GM23338 (cell line): ENCODE measurements at regions not wholly inside any gene's neighbourhood (a gene's known extent, or its start where the extent isn't known, plus 50 kb on each side); places are given as distances from the start of the nearest gene placed in this dataset.

ENCODE experiments used
- ATAC-seq: fragments of 200-7000 bp; cut with Tn5 transposase; 3 replicates; pipeline ENCODE4 v1.9.1; 2020
- DNase-seq: peaks from one replicate; pipeline ENCODE4 v3.0.0-alpha.2; 2015; ENCODE audit warnings: low spot score
- H2AFZ ChIP-seq: fragments of 200-600 bp; sonication (generic); 2 replicates; pipeline ENCODE4 v1.8.0; 2016; ENCODE audit warnings: antibody characterized with exemption, mild to moderate bottlenecking, moderate library complexity
- H3F3A ChIP-seq: fragments of 200-600 bp; sonication (generic); replicated peaks from 2 replicates; pipeline ENCODE4 v1.8.0; 2017; ENCODE audit warnings: antibody characterized with exemption, mixed run types, low read depth
- H3K27ac ChIP-seq: fragments of 200-600 bp; sonication (generic); 2 replicates; pipeline ENCODE4 v1.6.1; 2016; ENCODE audit warnings: low read depth
- H3K27me3 ChIP-seq: fragments of 200-600 bp; sonication (generic); 2 replicates; pipeline ENCODE4 v1.8.0; 2016; ENCODE audit warnings: mild to moderate bottlenecking, mixed run types, moderate library complexity; ENCODE audit not compliant: insufficient read depth
- H3K36me3 ChIP-seq: fragments of 200-600 bp; sonication (generic); 2 replicates; pipeline ENCODE4 v1.8.0; 2016; ENCODE audit warnings: mild to moderate bottlenecking; ENCODE audit not compliant: insufficient read depth
- H3K4me1 ChIP-seq: fragments of 200-600 bp; sonication (generic); 2 replicates; pipeline ENCODE4 v1.8.0; 2016; ENCODE audit warnings: mild to moderate bottlenecking, moderate library complexity; ENCODE audit not compliant: insufficient read depth
- H3K4me2 ChIP-seq: fragments of 200-600 bp; sonication (generic); 2 replicates; pipeline ENCODE4 v1.7.1; 2017; ENCODE audit warnings: mixed run types
- H3K4me3 ChIP-seq: fragments of 200-600 bp; sonication (generic); 2 replicates; pipeline ENCODE4 v1.6.1; 2016; ENCODE audit warnings: mixed run types
- H3K79me2 ChIP-seq: fragments of 200-600 bp; sonication (generic); replicated peaks from 2 replicates; pipeline ENCODE4 v1.8.0; 2017; ENCODE audit warnings: mild to moderate bottlenecking; ENCODE audit not compliant: insufficient read depth
- H3K9me2 ChIP-seq: fragments of 200-600 bp; sonication (generic); 2 replicates; pipeline ENCODE4 v1.8.0; 2017; ENCODE audit not compliant: insufficient read depth
- H4K20me1 ChIP-seq: fragments of 200-600 bp; sonication (generic); replicated peaks from 2 replicates; pipeline ENCODE4 v1.8.0; 2017; ENCODE audit warnings: mild to moderate bottlenecking; ENCODE audit not compliant: insufficient read depth
- H3K27ac Mint-ChIP-seq: 2 replicates; pipeline ENCODE4 v1.8.0; 2020; ENCODE audit warnings: inconsistent platforms, mild to moderate bottlenecking, moderate library complexity, mixed read lengths
- H3K27me3 Mint-ChIP-seq: 3 replicates; pipeline ENCODE4 v1.8.0; 2022; ENCODE audit warnings: low read depth, mild to moderate bottlenecking, moderate library complexity, mixed read lengths, inconsistent platforms; ENCODE audit not compliant: insufficient read depth, poor library complexity
- H3K36me3 Mint-ChIP-seq: 3 replicates; pipeline ENCODE4 v1.8.0; 2021; ENCODE audit warnings: low read depth, mild to moderate bottlenecking, inconsistent platforms, moderate library complexity, mixed read lengths
- H3K4me1 Mint-ChIP-seq: 3 replicates; pipeline ENCODE4 v1.8.0; 2020; ENCODE audit warnings: mild to moderate bottlenecking, inconsistent platforms, mixed read lengths
- H3K4me3 Mint-ChIP-seq: 3 replicates; pipeline ENCODE4 v1.8.0; 2021; ENCODE audit warnings: moderate library complexity, mild to moderate bottlenecking, inconsistent platforms, mixed read lengths
- H3K9me3 Mint-ChIP-seq: 3 replicates; pipeline ENCODE4 v1.8.0; 2020; ENCODE audit warnings: moderate library complexity, mild to moderate bottlenecking, inconsistent platforms, mixed read lengths
- CREB1 ChIP-seq: fragments of 250-450 bp; sonication (Bioruptor Pico); IDR thresholded peaks from 2 replicates; pipeline ENCODE4 v1.5.0; 2020; ENCODE audit warnings: low read depth, mild to moderate bottlenecking, moderate library complexity
- CTCF ChIP-seq, 2 experiments: fragments of 200-600 bp in 1 of 2; sonication (generic) in 1 of 2; conservative IDR thresholded peaks; 2 replicates each; pipeline versions ENCODE4 v1.5.1 to v1.6.1; 2016 to 2017; ENCODE audit warnings: antibody characterized with exemption in 2 of 2, low read depth in 2 of 2, mild to moderate bottlenecking in 2 of 2, moderate library complexity in 1 of 2
- ETS1 ChIP-seq: IDR thresholded peaks from 2 replicates; pipeline ENCODE4 v1.6.1; 2016; ENCODE audit warnings: antibody characterized with exemption
- EZH2 ChIP-seq: fragments of 200-600 bp; sonication (generic); IDR thresholded peaks from one replicate; pipeline ENCODE4 v1.8.0; 2017; ENCODE audit warnings: antibody characterized with exemption, mild to moderate bottlenecking, low read depth; ENCODE audit not compliant: unreplicated experiment
- EZH2phosphoT487 ChIP-seq: fragments of 200-600 bp; sonication (generic); IDR thresholded peaks from one replicate; pipeline ENCODE4 v1.8.1; 2018; ENCODE audit warnings: antibody characterized with exemption; ENCODE audit not compliant: unreplicated experiment
- JUNB ChIP-seq: IDR thresholded peaks from one replicate; pipeline ENCODE4 v1.6.1; 2016; ENCODE audit warnings: antibody characterized with exemption; ENCODE audit not compliant: unreplicated experiment
- NANOG ChIP-seq: IDR thresholded peaks from 2 replicates; pipeline ENCODE4 v1.6.1; 2016; ENCODE audit warnings: antibody characterized with exemption, borderline replicate concordance
- POLR2AphosphoS5 ChIP-seq: IDR thresholded peaks from 2 replicates; pipeline ENCODE4 v1.6.1; 2016; ENCODE audit warnings: antibody characterized with exemption, low read depth
- STAT1 ChIP-seq: IDR thresholded peaks from one replicate; pipeline ENCODE4 v1.6.1; 2016; ENCODE audit warnings: antibody characterized with exemption; ENCODE audit not compliant: unreplicated experiment
- ZNF114 ChIP-seq: fragments of 250-450 bp; sonication (Bioruptor Pico); IDR thresholded peaks from 2 replicates; pipeline ENCODE4 v1.5.0; 2020; ENCODE audit warnings: mild to moderate bottlenecking, moderate library complexity
- ZNF331 ChIP-seq: fragments of 250-450 bp; sonication (Bioruptor Pico); IDR thresholded peaks from 2 replicates; pipeline ENCODE4 v1.5.0; 2020; ENCODE audit warnings: low read depth, mild to moderate bottlenecking, moderate library complexity
- TF ChIP-seq, protein P1 (sequence below): IDR thresholded peaks from one replicate; pipeline ENCODE4 v1.6.1; 2018; ENCODE audit warnings: antibody characterized with exemption; ENCODE audit not compliant: unreplicated experiment
- TF ChIP-seq, protein P2 (sequence below): fragments of 250-450 bp; sonication (Bioruptor Pico); IDR thresholded peaks from 2 replicates; pipeline ENCODE4 v1.5.0; 2020; ENCODE audit warnings: mild to moderate bottlenecking, moderate library complexity

GRCh38 chr10:129410688-129411392 is 56.2 kb upstream of the MGMT start:
- Mint-ChIP-seq H3K4me1 (peaks cover 12% of the 10 kb centered on the region), H3K27me3 (no peaks in the 10 kb centered on the region), H3K9me3 (no peaks in the 10 kb centered on the region), H3K36me3 (no peaks in the 10 kb centered on the region), H3K27ac (no peak overlapping the region), H3K4me3 (no peak overlapping the region)
- ATAC-seq (no peak), DNase-seq (no peak)
- Histone ChIP-seq H3K4me1 (no peaks in the 10 kb centered on the region), H4K20me1 (no peaks in the 10 kb centered on the region), H3F3A (no peaks in the 10 kb centered on the region), H3K27me3 (no peaks in the 10 kb centered on the region), H3K79me2 (no peaks in the 10 kb centered on the region), H3K4me3 (no peak overlapping the region), H3K36me3 (no peaks in the 10 kb centered on the region), H3K9me2 (no peaks in the 10 kb centered on the region), H3K27ac (no peak overlapping the region), H3K4me2 (no peak overlapping the region), H2AFZ (no peak overlapping the region)
- TF ChIP-seq JUNB = no peak
- TF ChIP-seq CREB1 (CRISPR knock-in tag) = no peak
- TF ChIP-seq ETS1 = no peak
- no peak for TF ChIP-seq CTCF (conservative IDR thresholded peaks at IDR 0.05; ENCODE audit: low read depth in 2 of 2)
- TF ChIP-seq, protein P1, sequence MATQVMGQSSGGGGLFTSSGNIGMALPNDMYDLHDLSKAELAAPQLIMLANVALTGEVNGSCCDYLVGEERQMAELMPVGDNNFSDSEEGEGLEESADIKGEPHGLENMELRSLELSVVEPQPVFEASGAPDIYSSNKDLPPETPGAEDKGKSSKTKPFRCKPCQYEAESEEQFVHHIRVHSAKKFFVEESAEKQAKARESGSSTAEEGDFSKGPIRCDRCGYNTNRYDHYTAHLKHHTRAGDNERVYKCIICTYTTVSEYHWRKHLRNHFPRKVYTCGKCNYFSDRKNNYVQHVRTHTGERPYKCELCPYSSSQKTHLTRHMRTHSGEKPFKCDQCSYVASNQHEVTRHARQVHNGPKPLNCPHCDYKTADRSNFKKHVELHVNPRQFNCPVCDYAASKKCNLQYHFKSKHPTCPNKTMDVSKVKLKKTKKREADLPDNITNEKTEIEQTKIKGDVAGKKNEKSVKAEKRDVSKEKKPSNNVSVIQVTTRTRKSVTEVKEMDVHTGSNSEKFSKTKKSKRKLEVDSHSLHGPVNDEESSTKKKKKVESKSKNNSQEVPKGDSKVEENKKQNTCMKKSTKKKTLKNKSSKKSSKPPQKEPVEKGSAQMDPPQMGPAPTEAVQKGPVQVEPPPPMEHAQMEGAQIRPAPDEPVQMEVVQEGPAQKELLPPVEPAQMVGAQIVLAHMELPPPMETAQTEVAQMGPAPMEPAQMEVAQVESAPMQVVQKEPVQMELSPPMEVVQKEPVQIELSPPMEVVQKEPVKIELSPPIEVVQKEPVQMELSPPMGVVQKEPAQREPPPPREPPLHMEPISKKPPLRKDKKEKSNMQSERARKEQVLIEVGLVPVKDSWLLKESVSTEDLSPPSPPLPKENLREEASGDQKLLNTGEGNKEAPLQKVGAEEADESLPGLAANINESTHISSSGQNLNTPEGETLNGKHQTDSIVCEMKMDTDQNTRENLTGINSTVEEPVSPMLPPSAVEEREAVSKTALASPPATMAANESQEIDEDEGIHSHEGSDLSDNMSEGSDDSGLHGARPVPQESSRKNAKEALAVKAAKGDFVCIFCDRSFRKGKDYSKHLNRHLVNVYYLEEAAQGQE = no peak
- TF ChIP-seq POLR2AphosphoS5 = no peak
- no peak for TF ChIP-seq STAT1
- no peak for TF ChIP-seq NANOG
- TF ChIP-seq ZNF331 (CRISPR knock-in tag) = no peak
- TF ChIP-seq ZNF114 (CRISPR knock-in tag) = no peak
- TF ChIP-seq, protein P2, sequence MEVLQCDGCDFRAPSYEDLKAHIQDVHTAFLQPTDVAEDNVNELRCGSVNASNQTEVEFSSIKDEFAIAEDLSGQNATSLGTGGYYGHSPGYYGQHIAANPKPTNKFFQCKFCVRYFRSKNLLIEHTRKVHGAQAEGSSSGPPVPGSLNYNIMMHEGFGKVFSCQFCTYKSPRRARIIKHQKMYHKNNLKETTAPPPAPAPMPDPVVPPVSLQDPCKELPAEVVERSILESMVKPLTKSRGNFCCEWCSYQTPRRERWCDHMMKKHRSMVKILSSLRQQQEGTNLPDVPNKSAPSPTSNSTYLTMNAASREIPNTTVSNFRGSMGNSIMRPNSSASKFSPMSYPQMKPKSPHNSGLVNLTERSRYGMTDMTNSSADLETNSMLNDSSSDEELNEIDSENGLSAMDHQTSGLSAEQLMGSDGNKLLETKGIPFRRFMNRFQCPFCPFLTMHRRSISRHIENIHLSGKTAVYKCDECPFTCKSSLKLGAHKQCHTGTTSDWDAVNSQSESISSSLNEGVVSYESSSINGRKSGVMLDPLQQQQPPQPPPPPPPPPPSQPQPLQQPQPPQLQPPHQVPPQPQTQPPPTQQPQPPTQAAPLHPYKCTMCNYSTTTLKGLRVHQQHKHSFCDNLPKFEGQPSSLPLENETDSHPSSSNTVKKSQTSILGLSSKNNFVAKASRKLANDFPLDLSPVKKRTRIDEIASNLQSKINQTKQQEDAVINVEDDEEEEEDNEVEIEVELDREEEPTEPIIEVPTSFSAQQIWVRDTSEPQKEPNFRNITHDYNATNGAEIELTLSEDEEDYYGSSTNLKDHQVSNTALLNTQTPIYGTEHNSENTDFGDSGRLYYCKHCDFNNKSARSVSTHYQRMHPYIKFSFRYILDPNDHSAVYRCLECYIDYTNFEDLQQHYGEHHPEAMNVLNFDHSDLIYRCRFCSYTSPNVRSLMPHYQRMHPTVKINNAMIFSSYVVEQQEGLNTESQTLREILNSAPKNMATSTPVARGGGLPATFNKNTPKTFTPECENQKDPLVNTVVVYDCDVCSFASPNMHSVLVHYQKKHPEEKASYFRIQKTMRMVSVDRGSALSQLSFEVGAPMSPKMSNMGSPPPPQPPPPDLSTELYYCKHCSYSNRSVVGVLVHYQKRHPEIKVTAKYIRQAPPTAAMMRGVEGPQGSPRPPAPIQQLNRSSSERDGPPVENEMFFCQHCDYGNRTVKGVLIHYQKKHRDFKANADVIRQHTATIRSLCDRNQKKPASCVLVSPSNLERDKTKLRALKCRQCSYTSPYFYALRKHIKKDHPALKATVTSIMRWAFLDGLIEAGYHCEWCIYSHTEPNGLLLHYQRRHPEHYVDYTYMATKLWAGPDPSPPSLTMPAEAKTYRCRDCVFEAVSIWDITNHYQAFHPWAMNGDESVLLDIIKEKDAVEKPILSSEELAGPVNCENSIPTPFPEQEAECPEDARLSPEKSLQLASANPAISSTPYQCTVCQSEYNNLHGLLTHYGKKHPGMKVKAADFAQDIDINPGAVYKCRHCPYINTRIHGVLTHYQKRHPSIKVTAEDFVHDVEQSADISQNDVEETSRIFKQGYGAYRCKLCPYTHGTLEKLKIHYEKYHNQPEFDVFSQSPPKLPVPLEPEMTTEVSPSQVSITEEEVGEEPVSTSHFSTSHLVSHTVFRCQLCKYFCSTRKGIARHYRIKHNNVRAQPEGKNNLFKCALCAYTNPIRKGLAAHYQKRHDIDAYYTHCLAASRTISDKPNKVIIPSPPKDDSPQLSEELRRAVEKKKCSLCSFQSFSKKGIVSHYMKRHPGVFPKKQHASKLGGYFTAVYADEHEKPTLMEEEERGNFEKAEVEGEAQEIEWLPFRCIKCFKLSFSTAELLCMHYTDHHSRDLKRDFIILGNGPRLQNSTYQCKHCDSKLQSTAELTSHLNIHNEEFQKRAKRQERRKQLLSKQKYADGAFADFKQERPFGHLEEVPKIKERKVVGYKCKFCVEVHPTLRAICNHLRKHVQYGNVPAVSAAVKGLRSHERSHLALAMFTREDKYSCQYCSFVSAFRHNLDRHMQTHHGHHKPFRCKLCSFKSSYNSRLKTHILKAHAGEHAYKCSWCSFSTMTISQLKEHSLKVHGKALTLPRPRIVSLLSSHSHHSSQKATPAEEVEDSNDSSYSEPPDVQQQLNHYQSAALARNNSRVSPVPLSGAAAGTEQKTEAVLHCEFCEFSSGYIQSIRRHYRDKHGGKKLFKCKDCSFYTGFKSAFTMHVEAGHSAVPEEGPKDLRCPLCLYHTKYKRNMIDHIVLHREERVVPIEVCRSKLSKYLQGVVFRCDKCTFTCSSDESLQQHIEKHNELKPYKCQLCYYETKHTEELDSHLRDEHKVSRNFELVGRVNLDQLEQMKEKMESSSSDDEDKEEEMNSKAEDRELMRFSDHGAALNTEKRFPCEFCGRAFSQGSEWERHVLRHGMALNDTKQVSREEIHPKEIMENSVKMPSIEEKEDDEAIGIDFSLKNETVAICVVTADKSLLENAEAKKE = no peak
- TF ChIP-seq EZH2 = no peak
- no peak for TF ChIP-seq EZH2phosphoT487
